MM.1S (cell line): ENCODE measurements at regions not wholly inside any gene's neighbourhood (a gene's known extent, or its start where the extent isn't known, plus 50 kb on each side); places are given as distances from the start of the nearest gene placed in this dataset.

Experiments used
- DNase-seq: peaks from one replicate; pipeline ENCODE4 v3.0.0-alpha.2; 2015
- H2AFZ ChIP-seq: fragments of 300-600 bp; sonication (generic); 2 replicates; pipeline ENCODE4 v1.6.0; 2016; ENCODE audit warnings: antibody characterized with exemption, low read length
- H3F3A ChIP-seq: fragments of 300-600 bp; sonication (generic); 2 replicates; pipeline ENCODE4 v1.6.1; 2016; ENCODE audit warnings: mild to moderate bottlenecking, antibody characterized with exemption, low read length, moderate library complexity, mixed read lengths; ENCODE audit not compliant: insufficient read depth
- H3K27ac ChIP-seq: fragments of 300-600 bp; sonication (generic); 2 replicates; pipeline ENCODE4 v1.5.1; 2016; ENCODE audit warnings: mild to moderate bottlenecking, low read length
- H3K27me3 ChIP-seq: fragments of 300-600 bp; sonication (generic); replicated peaks from 2 replicates; pipeline ENCODE4 v1.6.0; 2016; ENCODE audit warnings: low read length; ENCODE audit not compliant: insufficient read depth
- H3K36me3 ChIP-seq: fragments of 300-600 bp; sonication (generic); replicated peaks from 2 replicates; pipeline ENCODE4 v1.6.1; 2016; ENCODE audit warnings: mild to moderate bottlenecking, low read length, mixed read lengths; ENCODE audit not compliant: insufficient read depth
- H3K4me1 ChIP-seq: fragments of 300-600 bp; sonication (generic); 2 replicates; pipeline ENCODE4 v1.6.1; 2016; ENCODE audit warnings: low read length, mixed read lengths
- H3K4me2 ChIP-seq: fragments of 300-600 bp; sonication (generic); 2 replicates; pipeline ENCODE4 v1.6.0; 2016; ENCODE audit warnings: low read depth, low read length
- H3K4me3 ChIP-seq: fragments of 300-600 bp; sonication (generic); 2 replicates; pipeline ENCODE4 v1.5.1; 2016; ENCODE audit warnings: low read length, mixed read lengths
- H3K79me2 ChIP-seq: fragments of 300-600 bp; sonication (generic); 2 replicates; pipeline ENCODE4 v1.6.1; 2016; ENCODE audit warnings: mixed run types, low read length, mixed read lengths
- H3K9ac ChIP-seq: fragments of 300-600 bp; sonication (generic); 2 replicates; pipeline ENCODE4 v1.6.1; 2016; ENCODE audit warnings: low read length, mixed read lengths
- H3K9me2 ChIP-seq: fragments of 300-600 bp; sonication (generic); replicated peaks from 2 replicates; pipeline ENCODE4 v1.6.1; 2016; ENCODE audit warnings: mild to moderate bottlenecking, low read length, mixed read lengths; ENCODE audit not compliant: insufficient read depth
- H3K9me3 ChIP-seq: fragments of 300-600 bp; sonication (generic); replicated peaks from 2 replicates; pipeline ENCODE4 v1.6.1; 2016; ENCODE audit warnings: mild to moderate bottlenecking, low read length, mixed read lengths; ENCODE audit not compliant: insufficient read depth
- H4K20me1 ChIP-seq: fragments of 300-600 bp; sonication (generic); 2 replicates; pipeline ENCODE4 v1.6.1; 2016; ENCODE audit warnings: mild to moderate bottlenecking, low read length, moderate library complexity, mixed read lengths; ENCODE audit not compliant: insufficient read depth
- EZH2 ChIP-seq: fragments of 300-600 bp; sonication (generic); optimal IDR thresholded peaks from 2 replicates; pipeline ENCODE3; 2017; ENCODE audit warnings: low read depth, mild to moderate bottlenecking, antibody characterized with exemption, low read length, mixed read lengths
- EZH2phosphoT487 ChIP-seq: fragments of 300-600 bp; sonication (generic); IDR thresholded peaks from 2 replicates; pipeline ENCODE4 v1.6.1; 2018; ENCODE audit warnings: antibody characterized with exemption, low read length
- TF ChIP-seq, protein P1 (sequence below): fragments of 300-600 bp; sonication (generic); IDR thresholded peaks from 2 replicates; pipeline ENCODE4 v1.5.1; 2016; ENCODE audit warnings: antibody characterized with exemption, low read length, mixed read lengths

DNA sequence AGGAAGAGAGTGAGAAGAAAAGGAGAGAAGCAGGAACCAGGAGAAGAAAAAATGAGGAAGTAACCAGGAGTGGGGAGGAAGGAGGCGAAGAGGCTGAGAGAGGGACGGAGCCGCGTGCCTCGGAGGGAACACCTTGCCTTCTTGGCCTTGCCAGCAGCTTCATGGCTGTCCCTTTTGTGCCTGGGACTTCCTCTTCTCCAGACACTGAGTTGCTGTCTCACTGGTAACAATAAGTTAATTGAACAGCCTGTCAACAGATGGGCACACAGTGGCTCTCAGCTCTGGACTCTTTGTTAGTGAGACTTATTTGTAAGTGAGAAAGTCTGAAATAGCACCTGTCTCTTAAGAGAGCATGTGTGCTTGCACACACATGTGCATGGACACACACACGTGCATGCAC is 83.2 kb downstream of the GATA3 start:
- peaks cover 7% of the 10 kb centered on the region; the same call in 1 of the 2 replicates for H3F3A ChIP-seq
- no peaks in the 10 kb centered on the region for H3K9me3 ChIP-seq
- no peak overlapping the region for H3K4me3 ChIP-seq
- no peaks in the 10 kb centered on the region for H3K9me2 ChIP-seq
- no peaks in the 10 kb centered on the region for H3K27me3 ChIP-seq
- no peak overlapping the region for H3K27ac ChIP-seq
- H3K36me3 ChIP-seq = no peaks in the 10 kb centered on the region
- TF ChIP-seq, protein P1, sequence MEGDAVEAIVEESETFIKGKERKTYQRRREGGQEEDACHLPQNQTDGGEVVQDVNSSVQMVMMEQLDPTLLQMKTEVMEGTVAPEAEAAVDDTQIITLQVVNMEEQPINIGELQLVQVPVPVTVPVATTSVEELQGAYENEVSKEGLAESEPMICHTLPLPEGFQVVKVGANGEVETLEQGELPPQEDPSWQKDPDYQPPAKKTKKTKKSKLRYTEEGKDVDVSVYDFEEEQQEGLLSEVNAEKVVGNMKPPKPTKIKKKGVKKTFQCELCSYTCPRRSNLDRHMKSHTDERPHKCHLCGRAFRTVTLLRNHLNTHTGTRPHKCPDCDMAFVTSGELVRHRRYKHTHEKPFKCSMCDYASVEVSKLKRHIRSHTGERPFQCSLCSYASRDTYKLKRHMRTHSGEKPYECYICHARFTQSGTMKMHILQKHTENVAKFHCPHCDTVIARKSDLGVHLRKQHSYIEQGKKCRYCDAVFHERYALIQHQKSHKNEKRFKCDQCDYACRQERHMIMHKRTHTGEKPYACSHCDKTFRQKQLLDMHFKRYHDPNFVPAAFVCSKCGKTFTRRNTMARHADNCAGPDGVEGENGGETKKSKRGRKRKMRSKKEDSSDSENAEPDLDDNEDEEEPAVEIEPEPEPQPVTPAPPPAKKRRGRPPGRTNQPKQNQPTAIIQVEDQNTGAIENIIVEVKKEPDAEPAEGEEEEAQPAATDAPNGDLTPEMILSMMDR = no peak
- TF ChIP-seq EZH2 = no peak
- no peak for TF ChIP-seq EZH2phosphoT487
- H3K9ac ChIP-seq = no peak overlapping the region
- H4K20me1 ChIP-seq = no peaks in the 10 kb centered on the region
- peaks cover 6% of the 10 kb centered on the region; the same call in 1 of the 2 replicates for H3K4me1 ChIP-seq
- H3K79me2 ChIP-seq = no peaks in the 10 kb centered on the region
- H2AFZ ChIP-seq = no peak overlapping the region
- no peak overlapping the region for H3K4me2 ChIP-seq
- DNase-seq = no peak

DNA sequence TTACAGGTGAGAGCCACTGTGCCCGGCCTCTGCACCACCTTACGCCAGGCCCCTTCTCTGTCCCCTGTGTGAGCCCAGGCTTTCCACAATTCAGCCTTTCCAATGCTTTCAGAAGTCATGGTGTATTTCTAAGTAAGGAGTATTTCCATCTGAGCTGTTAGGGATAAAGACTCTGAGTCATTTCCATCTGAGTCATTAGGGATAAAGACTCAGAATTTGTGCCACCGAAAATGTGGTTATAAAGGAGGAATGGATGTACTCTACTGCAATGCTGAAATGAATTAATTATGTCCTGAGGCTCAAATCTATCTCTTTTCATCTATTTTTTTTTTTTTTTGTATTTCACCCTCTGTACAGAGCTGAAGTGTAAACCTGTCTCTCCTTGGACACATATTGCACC is 84.0 kb downstream of the GATA3 start:
- DNase-seq = no peak
- Histone ChIP-seq H3K79me2 (no peaks in the 10 kb centered on the region), H3F3A (peaks cover 3% of the 10 kb centered on the region; the same call in 1 of the 2 replicates), H3K9ac (no peak overlapping the region), H3K4me3 (no peak overlapping the region), H3K9me2 (no peaks in the 10 kb centered on the region), H3K36me3 (no peaks in the 10 kb centered on the region), H3K4me1 (peaks cover 4% of the 10 kb centered on the region; the same call in 1 of the 2 replicates), H4K20me1 (no peaks in the 10 kb centered on the region), H3K4me2 (no peak overlapping the region), H3K9me3 (no peaks in the 10 kb centered on the region), H3K27me3 (no peaks in the 10 kb centered on the region), H2AFZ (no peak overlapping the region), H3K27ac (no peak overlapping the region)
- TF ChIP-seq, protein P1 = no peak
- TF ChIP-seq EZH2phosphoT487 (no peak), EZH2 (no peak)

DNA sequence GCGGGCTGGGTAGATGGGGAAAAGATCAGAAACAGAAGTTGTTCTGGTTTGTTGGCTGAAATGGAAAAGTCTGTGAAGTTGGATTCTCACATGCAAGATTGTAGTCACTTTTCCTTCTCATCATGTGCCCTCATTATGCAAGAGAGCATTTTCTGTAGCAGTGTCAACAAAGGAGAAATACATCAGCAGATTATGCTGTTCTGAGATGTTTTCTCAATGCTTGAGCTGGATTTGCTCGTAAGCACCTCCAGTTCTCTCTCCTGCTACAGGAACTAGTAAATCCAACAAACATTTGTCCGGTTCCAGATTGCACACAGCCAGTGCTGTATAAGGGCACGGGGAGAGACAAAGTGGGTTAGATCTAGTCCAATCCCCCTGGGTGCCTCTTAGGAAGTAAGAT is 90.0 kb downstream of the GATA3 start:
- Histone ChIP-seq H2AFZ (no peak overlapping the region), H3K4me1 (no peaks in the 10 kb centered on the region), H3K9ac (no peak overlapping the region), H3K79me2 (no peaks in the 10 kb centered on the region), H3K36me3 (no peaks in the 10 kb centered on the region), H3K9me2 (no peaks in the 10 kb centered on the region), H3K27ac (no peak overlapping the region), H3K9me3 (no peaks in the 10 kb centered on the region), H3K4me2 (no peak overlapping the region), H3K4me3 (no peak overlapping the region), H3F3A (no peaks in the 10 kb centered on the region), H3K27me3 (no peaks in the 10 kb centered on the region), H4K20me1 (no peaks in the 10 kb centered on the region)
- no peak for DNase-seq
- no peak for TF ChIP-seq EZH2phosphoT487
- TF ChIP-seq, protein P1 = no peak
- no peak for TF ChIP-seq EZH2
